Neuronal stem cell (in vitro differentiated cells): ENCODE measurements at regions not wholly inside any gene's neighbourhood (a gene's known extent, or its start where the extent isn't known, plus 50 kb on each side); places are given as distances from the start of the nearest gene placed in this dataset.

ENCODE experiments used
- DNase-seq: peaks from one replicate; pipeline ENCODE4 v3.0.0-alpha.2; 2013; ENCODE audit warnings: low spot score
- H2AFZ ChIP-seq: one replicate; pipeline ENCODE4 v1.6.1; 2013; ENCODE audit warnings: mild to moderate bottlenecking, low read length, inconsistent platforms
- H2AK5ac ChIP-seq: 2 replicates; pipeline ENCODE4 v1.6.1; 2013; ENCODE audit warnings: low read depth, mild to moderate bottlenecking, inconsistent platforms, low read length, moderate library complexity, mixed read lengths
- H2BK120ac ChIP-seq: 2 replicates; pipeline ENCODE4 v1.6.1; 2013; ENCODE audit warnings: low read depth, mild to moderate bottlenecking, inconsistent platforms, low read length, moderate library complexity, mixed read lengths
- H2BK12ac ChIP-seq: one replicate; pipeline ENCODE4 v1.6.1; 2013; ENCODE audit warnings: low read length, inconsistent platforms
- H2BK15ac ChIP-seq: 2 replicates; pipeline ENCODE4 v1.6.1; 2013; ENCODE audit warnings: mild to moderate bottlenecking, low read length, inconsistent platforms, mixed read lengths
- H2BK5ac ChIP-seq: one replicate; pipeline ENCODE4 v1.6.1; 2013; ENCODE audit warnings: inconsistent platforms, mild to moderate bottlenecking, low read length, moderate library complexity
- H3K14ac ChIP-seq: one replicate; pipeline ENCODE4 v1.6.1; 2013; ENCODE audit warnings: low read length, inconsistent platforms
- H3K18ac ChIP-seq: 2 replicates; pipeline ENCODE4 v1.6.1; 2013; ENCODE audit warnings: low read length, inconsistent platforms
- H3K23ac ChIP-seq: 2 replicates; pipeline ENCODE4 v1.6.1; 2013; ENCODE audit warnings: low read depth, mild to moderate bottlenecking, mixed read lengths, low read length, inconsistent platforms; ENCODE audit not compliant: poor library complexity
- H3K27ac ChIP-seq: replicated peaks from 3 replicates; pipeline ENCODE4 v1.5.1; 2013; ENCODE audit warnings: low read length, inconsistent platforms
- H3K27me3 ChIP-seq, 3 experiments: 2 replicates each; pipeline ENCODE4 v1.6.1; 2013; ENCODE audit warnings: low read length in 3 of 3, mild to moderate bottlenecking in 2 of 3, inconsistent platforms in 1 of 3, low read depth in 1 of 3, mixed read lengths in 1 of 3, moderate library complexity in 1 of 3; ENCODE audit not compliant: control insufficient read depth in 3 of 3, insufficient read depth in 3 of 3
- H3K36me3 ChIP-seq, 2 donors: replicated peaks in 1 of 2; 2 replicates each; pipeline ENCODE4 v1.6.1; 2013; ENCODE audit warnings: low read length in 2 of 2; ENCODE audit not compliant: control insufficient read depth in 2 of 2, insufficient read depth in 2 of 2
- H3K4ac ChIP-seq: 2 replicates; pipeline ENCODE4 v1.6.1; 2013; ENCODE audit warnings: inconsistent platforms, mild to moderate bottlenecking, low read length, moderate library complexity
- H3K4me1 ChIP-seq, 2 donors: 1 replicate in 1 of 2; 2 replicates in 1 of 2; pipeline ENCODE4 v1.6.1; 2013; ENCODE audit warnings: low read length in 2 of 2, low read depth in 1 of 2; ENCODE audit not compliant: control insufficient read depth in 2 of 2, insufficient read depth in 1 of 2
- H3K4me2 ChIP-seq: one replicate; pipeline ENCODE4 v1.6.1; 2013; ENCODE audit warnings: mild to moderate bottlenecking, low read length, inconsistent platforms; ENCODE audit not compliant: insufficient read depth, poor library complexity, severe bottlenecking
- H3K4me3 ChIP-seq, 2 donors: 2 replicates each; pipeline ENCODE4 v1.5.1; 2013; ENCODE audit warnings: low read length in 2 of 2, mild to moderate bottlenecking in 2 of 2, inconsistent platforms in 1 of 2, moderate library complexity in 1 of 2
- H3K79me1 ChIP-seq: one replicate; pipeline ENCODE4 v1.6.1; 2013; ENCODE audit warnings: low read depth, mild to moderate bottlenecking, inconsistent platforms, low read length, moderate library complexity
- H3K9ac ChIP-seq: one replicate; pipeline ENCODE4 v1.6.1; 2013; ENCODE audit warnings: mild to moderate bottlenecking, low read depth, low read length, inconsistent platforms; ENCODE audit not compliant: poor library complexity
- H3K9me3 ChIP-seq, 2 donors: replicated peaks in 1 of 2; 2 replicates each; pipeline versions ENCODE3 to v1.6.1; 2013; ENCODE audit warnings: low read length in 2 of 2, mild to moderate bottlenecking in 2 of 2, inconsistent platforms in 1 of 2, low read depth in 1 of 2, mixed read lengths in 1 of 2, moderate library complexity in 1 of 2; ENCODE audit not compliant: control insufficient read depth in 2 of 2, insufficient read depth in 1 of 2
- H4K8ac ChIP-seq: one replicate; pipeline ENCODE4 v1.6.1; 2013; ENCODE audit warnings: low read depth, mild to moderate bottlenecking, inconsistent platforms, low read length, moderate library complexity
- H4K91ac ChIP-seq: one replicate; pipeline ENCODE4 v1.6.1; 2013; ENCODE audit warnings: low read length, low read depth, mild to moderate bottlenecking, inconsistent platforms; ENCODE audit not compliant: poor library complexity
- WGBS, 2 donors: extraction: QIAGEN DNeasy Blood & Tissue Kit; methylation state at CpG; one replicate each; pipeline ENCODE4 v1.1.7; 2013; ENCODE audit warnings: missing lambda C conversion rate in 2 of 2, mixed read lengths in 1 of 2; ENCODE audit not compliant: insufficient read length in 2 of 2, insufficient replicate concordance in 1 of 2; ENCODE audit errors: extremely low coverage in 2 of 2; 5-methylcytosine and 5-hydroxymethylcytosine counted together

- Histone ChIP-seq H3K27me3 (no peaks in the 10 kb centered on the region), H3K4me1 (peaks cover 0 to 9% of the 10 kb centered on the region in 2 donors), H4K91ac (no peak overlapping the region), H3K36me3 (no peaks in the 10 kb centered on the region), H2BK12ac (no peak overlapping the region), H3K4me2 (no peak overlapping the region), H2BK120ac (no peak overlapping the region), H3K23ac (no peak overlapping the region), H2BK5ac (no peak overlapping the region), H2AFZ (no peak overlapping the region), H3K4me3 (no peak overlapping the region), H3K27ac (no peak overlapping the region), H3K4ac (no peak overlapping the region), H3K9me3 (no peaks in the 10 kb centered on the region), H2BK15ac (no peak overlapping the region), H3K18ac (no peak overlapping the region), H3K9ac (no peak overlapping the region), H3K79me1 (no peaks in the 10 kb centered on the region), H3K14ac (no peak overlapping the region), H4K8ac (no peak overlapping the region), H2AK5ac (no peak overlapping the region)
- no peak for DNase-seq
- WGBS, 2 donors, result no CpG with 5 or more reads among the region's 2 CpGs
Observed at GRCh38 chr4:155570661-155571060, 96.0 kb upstream of the GUCY1A1 start.

- no peak overlapping the region for H3K4me2 ChIP-seq
- H2BK12ac ChIP-seq, result no peak overlapping the region
- no peak overlapping the region for H3K23ac ChIP-seq
- no peak overlapping the region for H3K9ac ChIP-seq
- H3K79me1 ChIP-seq, result no peaks in the 10 kb centered on the region
- no peak overlapping the region for H4K8ac ChIP-seq
- no peaks in the 10 kb centered on the region for H3K36me3 ChIP-seq
- no peak overlapping the region for H3K14ac ChIP-seq
- H2AFZ ChIP-seq, result no peak overlapping the region
- WGBS, 2 donors, result no CpG with 5 or more reads among the region's 4 CpGs
- H4K91ac ChIP-seq, result no peak overlapping the region
- peaks cover 0 to 9% of the 10 kb centered on the region in 2 donors for H3K4me1 ChIP-seq
- no peak overlapping the region for H3K4me3 ChIP-seq
- H2BK15ac ChIP-seq, result no peak overlapping the region
- H3K4ac ChIP-seq, result no peak overlapping the region
- no peak overlapping the region for H3K18ac ChIP-seq
- DNase-seq, result no peak
- no peak overlapping the region for H3K27ac ChIP-seq
- H2BK120ac ChIP-seq, result no peak overlapping the region
- H2BK5ac ChIP-seq, result no peak overlapping the region
- no peaks in the 10 kb centered on the region for H3K27me3 ChIP-seq
- no peaks in the 10 kb centered on the region for H3K9me3 ChIP-seq
- no peak overlapping the region for H2AK5ac ChIP-seq
Observed at GRCh38 chr4:155569960-155570515, 96.6 kb upstream of the GUCY1A1 start.

GRCh38 chr4:155569471-155569870 lies 97.2 kb upstream of the GUCY1A1 start:
- Histone ChIP-seq H4K8ac (no peak overlapping the region), H3K4me1 (peaks cover 0 to 9% of the 10 kb centered on the region in 2 donors), H3K79me1 (no peaks in the 10 kb centered on the region), H3K4ac (no peak overlapping the region), H2BK120ac (no peak overlapping the region), H3K23ac (no peak overlapping the region), H3K27me3 (no peaks in the 10 kb centered on the region), H3K4me3 (no peak overlapping the region), H2AFZ (no peak overlapping the region), H3K14ac (no peak overlapping the region), H3K18ac (no peak overlapping the region), H4K91ac (no peak overlapping the region), H2BK15ac (no peak overlapping the region), H2AK5ac (no peak overlapping the region), H3K9me3 (no peaks in the 10 kb centered on the region), H3K27ac (no peak overlapping the region), H3K9ac (no peak overlapping the region), H2BK12ac (no peak overlapping the region), H3K36me3 (no peaks in the 10 kb centered on the region), H3K4me2 (no peak overlapping the region), H2BK5ac (no peak overlapping the region)
- DNase-seq, result no peak
- no CpG with 5 or more reads among the region's 3 CpGs for WGBS, 2 donors

DNA sequence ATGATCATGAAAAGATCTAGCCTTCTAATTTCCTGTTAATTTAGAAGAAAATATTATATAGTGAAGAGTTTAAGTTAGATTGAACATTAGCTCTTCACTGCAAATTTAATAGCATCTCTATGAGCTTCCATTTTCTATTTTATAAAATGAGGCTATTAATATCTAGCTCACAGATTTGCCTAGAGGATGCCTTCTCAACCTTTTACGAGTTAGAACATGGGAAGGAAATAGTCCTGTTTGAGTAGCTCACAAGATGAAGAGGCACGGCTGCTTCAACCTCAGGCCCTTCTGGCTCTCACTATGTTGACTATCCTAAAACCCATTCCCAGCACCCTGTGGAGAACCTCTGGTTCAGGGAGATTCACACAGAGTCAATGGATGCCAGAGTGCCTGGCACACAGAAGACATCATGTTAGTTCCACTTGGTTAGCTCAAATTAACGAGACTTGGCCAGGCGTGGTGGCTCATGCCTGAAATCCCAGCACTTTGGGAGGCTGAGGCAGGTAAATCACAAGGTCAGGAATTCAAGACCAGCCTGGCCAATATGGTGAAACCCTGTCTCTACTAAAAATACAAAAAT lies 97.9 kb upstream of the GUCY1A1 start:
- peak; percentile 15 for DNase-seq
- Histone ChIP-seq H3K4me1 (peaks cover 0 to 9% of the 10 kb centered on the region in 2 donors), H2BK120ac (no peak overlapping the region), H2BK15ac (no peak overlapping the region), H3K9ac (no peak overlapping the region), H3K14ac (no peak overlapping the region), H2BK12ac (no peak overlapping the region), H4K8ac (no peak overlapping the region), H3K23ac (no peak overlapping the region), H3K27me3 (no peaks in the 10 kb centered on the region), H4K91ac (no peak overlapping the region), H3K4me3 (no peak overlapping the region), H2BK5ac (no peak overlapping the region), H3K27ac (no peak overlapping the region), H3K9me3 (no peaks in the 10 kb centered on the region), H3K4me2 (no peak overlapping the region), H3K18ac (no peak overlapping the region), H3K79me1 (no peaks in the 10 kb centered on the region), H2AFZ (no peak overlapping the region), H3K36me3 (no peaks in the 10 kb centered on the region), H3K4ac (no peak overlapping the region), H2AK5ac (no peak overlapping the region)
- WGBS, 2 donors, result no CpG with 5 or more reads among the region's 4 CpGs
